Activated CD8-positive, alpha-beta T cell treated with anti-CD3 and anti-CD28 coated beads, Interleukin-2, amount 10 ng/mL, durations not matched to agents 7 days and 5 days (primary cell): ENCODE measurements at regions not wholly inside any gene's neighbourhood (a gene's known extent, or its start where the extent isn't known, plus 50 kb on each side); places are given as distances from the start of the nearest gene placed in this dataset.

ENCODE experiments used
- ATAC-seq: fragments of 150-1000 bp; cut with Tn5 transposase; one replicate; pipeline ENCODE4 v1.10.0; 2021; ENCODE audit warnings: moderate library complexity
- CTCF ChIA-PET: fragments of 350-600 bp; sonication (Branson Sonifier 250); formaldehyde crosslinking; loops from one replicate; lab custom pipeline; 2021; ENCODE audit warnings: antibody characterized with exemption; lab: Charles Lee
- POLR2A ChIA-PET: fragments of 350-600 bp; sonication (Branson Sonifier 250); formaldehyde crosslinking; loops from one replicate; lab custom pipeline; 2021; ENCODE audit warnings: antibody characterized with exemption; lab: Charles Lee
- DNase-seq: peaks from one replicate; pipeline ENCODE4 v3.0.0-alpha.2; 2020
- H3K27ac Mint-ChIP-seq: one replicate; pipeline ENCODE4 v1.8.0; 2021; ENCODE audit warnings: mild to moderate bottlenecking, mixed read lengths
- H3K27me3 Mint-ChIP-seq: one replicate; pipeline ENCODE4 v1.8.0; 2021; ENCODE audit warnings: low read depth, mixed read lengths
- H3K36me3 Mint-ChIP-seq: one replicate; pipeline ENCODE4 v1.8.0; 2021; ENCODE audit warnings: low read depth, mixed read lengths
- H3K4me1 Mint-ChIP-seq: one replicate; pipeline ENCODE4 v1.8.0; 2021; ENCODE audit warnings: low read depth, mixed read lengths
- H3K4me3 Mint-ChIP-seq: one replicate; pipeline ENCODE4 v1.8.0; 2021; ENCODE audit warnings: mild to moderate bottlenecking, mixed read lengths
- H3K9me3 Mint-ChIP-seq: one replicate; pipeline ENCODE4 v1.8.0; 2022; ENCODE audit warnings: mixed read lengths; ENCODE audit not compliant: insufficient read depth

DNA sequence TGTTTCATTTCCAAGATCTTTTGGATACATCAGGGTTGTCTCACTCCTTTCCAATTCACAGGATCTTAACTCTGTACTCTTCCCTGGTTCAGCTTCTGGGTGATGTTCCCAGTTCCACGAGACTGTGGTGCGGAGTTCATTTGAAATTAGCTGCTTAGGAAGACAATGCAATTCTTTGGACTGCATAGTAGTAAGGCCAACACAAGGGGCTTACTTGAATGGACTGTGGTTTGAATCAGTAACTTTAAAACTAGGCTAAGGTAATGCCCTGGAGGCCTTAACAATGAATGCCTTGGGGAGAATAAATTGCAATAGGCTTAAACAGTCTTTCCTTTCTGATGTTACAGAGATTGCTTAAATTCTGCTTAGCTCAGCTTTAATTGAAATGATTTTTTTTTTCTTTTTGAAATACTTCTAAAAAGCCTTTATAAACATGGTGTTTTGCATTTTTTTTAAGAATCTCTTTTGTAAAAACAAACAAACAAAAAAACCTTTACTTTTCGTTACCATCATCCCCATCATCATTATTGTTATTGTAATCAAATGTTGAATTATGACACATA is 133.8 kb upstream of the MEF2C start:
- Mint-ChIP-seq H3K4me3 (no peak overlapping the region), H3K4me1 (no peaks in the 10 kb centered on the region), H3K36me3 (no peaks in the 10 kb centered on the region), H3K27me3 (no peaks in the 10 kb centered on the region), H3K27ac (no peak overlapping the region), H3K9me3 (no peaks in the 10 kb centered on the region)
- CTCF ChIA-PET = interaction anchor here (0.6 kb wide), 1 partner anchor 27 kb away, joined by 4 read pairs; no protein-coding TSS in a partner anchor
- ATAC-seq (no peak), DNase-seq (no peak)
- POLR2A ChIA-PET = no interaction called here

DNA sequence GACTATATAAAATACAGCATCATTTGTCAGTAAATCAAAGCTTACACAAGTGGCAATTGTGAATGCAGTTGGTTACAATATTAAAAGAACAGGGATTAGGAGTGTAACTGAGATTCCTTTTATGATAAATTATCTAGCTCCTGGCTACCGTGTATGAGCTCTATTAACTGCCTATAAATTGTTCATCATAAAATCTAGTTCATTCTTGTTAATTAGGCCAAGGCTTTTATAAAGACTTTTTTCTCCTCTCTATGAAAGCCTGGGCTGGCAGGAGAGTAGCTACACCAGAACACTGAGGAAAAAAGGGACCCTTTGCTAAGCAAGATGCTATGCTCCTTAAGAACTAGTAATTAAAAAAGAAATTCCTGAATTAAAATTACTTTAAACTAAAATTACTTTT is 132.4 kb upstream of the MEF2C start:
- no peaks in the 10 kb centered on the region for H3K9me3 Mint-ChIP-seq
- no peak overlapping the region for H3K27ac Mint-ChIP-seq
- CTCF ChIA-PET = no interaction called here
- POLR2A ChIA-PET = no interaction called here
- H3K4me3 Mint-ChIP-seq = no peak overlapping the region
- no peaks in the 10 kb centered on the region for H3K36me3 Mint-ChIP-seq
- ATAC-seq = no peak
- H3K4me1 Mint-ChIP-seq = no peaks in the 10 kb centered on the region
- no peak for DNase-seq
- no peaks in the 10 kb centered on the region for H3K27me3 Mint-ChIP-seq

DNA sequence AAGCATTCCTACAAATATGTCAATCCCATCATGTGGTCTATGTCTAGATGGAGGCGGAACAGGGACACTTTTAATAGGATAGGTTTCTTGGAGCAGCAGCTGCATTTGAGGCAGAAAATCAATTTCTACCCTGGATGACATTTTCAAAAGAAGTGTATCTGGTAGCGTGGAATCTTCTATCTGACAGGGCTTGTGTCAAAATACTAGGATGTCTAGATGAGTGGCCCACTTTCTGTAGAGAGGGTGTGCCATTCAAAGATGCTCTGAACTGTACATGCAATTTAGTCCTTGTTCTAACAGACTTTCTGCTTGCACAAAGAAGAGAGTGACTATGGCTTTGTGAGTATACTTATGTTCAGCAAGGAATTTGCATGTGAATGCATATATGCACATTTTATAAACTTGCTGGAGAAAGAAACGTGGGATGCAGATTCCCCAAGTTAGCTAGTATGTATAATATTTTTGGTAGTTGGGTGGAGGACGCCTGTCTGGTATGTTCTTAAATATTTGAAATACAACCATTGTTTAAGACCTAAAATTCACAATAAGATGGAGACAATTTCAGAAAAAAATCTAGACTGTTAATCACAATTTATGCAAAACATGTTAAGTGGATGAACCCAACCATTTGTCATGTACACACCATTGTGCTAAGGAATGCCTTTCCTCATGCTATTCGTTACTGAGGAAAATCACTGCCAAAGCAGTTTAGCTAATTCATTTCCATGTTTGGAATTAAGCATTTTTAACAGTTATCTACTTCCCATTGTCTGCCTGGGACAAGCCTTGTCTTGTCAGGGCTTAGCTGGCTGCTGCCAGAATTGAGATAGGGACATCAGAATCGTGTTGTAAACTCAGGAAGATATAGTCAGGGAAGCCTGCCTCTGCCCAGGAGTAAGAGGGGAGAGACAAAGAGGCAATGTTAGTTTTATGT is 129.1 kb upstream of the MEF2C start:
- no peak for DNase-seq
- no peak for ATAC-seq
- Mint-ChIP-seq H3K4me3 (no peak overlapping the region), H3K4me1 (no peaks in the 10 kb centered on the region), H3K9me3 (no peaks in the 10 kb centered on the region), H3K27ac (no peak overlapping the region), H3K36me3 (no peaks in the 10 kb centered on the region), H3K27me3 (no peaks in the 10 kb centered on the region)
- ChIA-PET POLR2A (interaction anchor here (0.7 kb wide), 1 partner anchor 1279 kb away, joined by 3 read pairs; no protein-coding TSS in a partner anchor), CTCF (no interaction called here)

DNA sequence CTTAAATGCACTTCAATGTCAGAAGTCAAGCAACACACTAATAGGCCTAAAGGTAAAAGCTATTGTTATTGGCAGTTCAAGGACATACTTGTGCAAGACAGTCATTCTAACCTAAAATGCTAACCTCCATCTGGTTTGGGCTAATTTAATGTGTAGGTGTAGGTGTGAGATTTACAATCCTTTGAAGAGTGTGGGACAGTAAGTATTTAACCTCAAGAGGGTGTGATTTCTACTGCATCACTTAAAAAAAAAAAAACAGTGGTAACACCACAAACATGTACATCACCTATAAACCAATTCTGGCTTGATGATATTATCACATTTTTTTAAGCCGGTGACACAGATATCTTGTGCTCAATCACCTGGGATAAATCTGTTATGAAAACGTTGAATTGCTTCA is 127.5 kb upstream of the MEF2C start:
- Mint-ChIP-seq H3K4me3 (no peak overlapping the region), H3K4me1 (no peaks in the 10 kb centered on the region), H3K9me3 (no peaks in the 10 kb centered on the region), H3K27me3 (no peaks in the 10 kb centered on the region), H3K27ac (no peak overlapping the region), H3K36me3 (no peaks in the 10 kb centered on the region)
- DNase-seq = no peak
- CTCF ChIA-PET = no interaction called here
- no peak for ATAC-seq
- POLR2A ChIA-PET = no interaction called here

DNA sequence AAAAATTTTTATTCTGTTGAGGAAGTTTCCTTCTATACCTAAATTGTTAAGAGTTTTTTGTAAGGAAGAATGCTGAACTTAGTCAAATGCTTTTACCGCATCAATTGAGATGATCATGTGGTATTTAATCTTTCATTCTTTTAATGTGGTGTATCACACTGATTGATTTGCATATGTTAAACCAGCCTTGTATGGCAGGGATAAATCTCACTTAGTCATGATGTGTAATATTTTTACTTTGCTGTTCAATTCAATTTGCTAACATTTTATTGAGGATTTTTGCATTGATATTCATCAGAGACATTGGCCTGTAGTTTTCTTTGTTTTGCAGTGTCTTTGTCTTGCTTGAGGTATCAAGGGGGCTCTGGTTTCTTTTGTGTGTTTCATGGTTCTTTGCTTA is 125.3 kb upstream of the MEF2C start:
- Mint-ChIP-seq H3K27me3 (no peaks in the 10 kb centered on the region), H3K9me3 (no peaks in the 10 kb centered on the region), H3K36me3 (no peaks in the 10 kb centered on the region), H3K4me1 (no peaks in the 10 kb centered on the region), H3K4me3 (no peak overlapping the region), H3K27ac (no peak overlapping the region)
- ChIA-PET CTCF (no interaction called here), POLR2A (no interaction called here)
- DNase-seq (no peak), ATAC-seq (no peak)

DNA sequence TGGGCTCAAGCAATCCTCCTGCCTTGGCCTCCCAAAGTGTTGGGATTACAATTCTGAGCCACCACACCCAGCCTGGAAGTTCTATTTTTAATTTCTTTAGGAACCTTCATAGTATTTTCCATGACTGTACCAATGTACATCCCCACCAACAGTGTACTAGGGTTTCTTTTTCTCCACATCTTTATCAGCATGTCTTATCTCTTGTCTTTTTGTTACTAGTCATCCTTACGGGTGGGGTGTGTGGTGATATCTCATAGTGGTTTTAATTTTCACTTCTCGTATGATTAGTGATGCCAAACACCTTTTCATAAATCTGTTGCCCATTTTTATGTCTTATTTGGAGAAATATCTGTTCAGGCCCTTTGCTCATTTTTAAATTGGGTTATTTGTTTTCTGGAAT is 123.0 kb upstream of the MEF2C start:
- Mint-ChIP-seq H3K27ac (no peak overlapping the region), H3K4me1 (no peaks in the 10 kb centered on the region), H3K4me3 (no peak overlapping the region), H3K36me3 (no peaks in the 10 kb centered on the region), H3K9me3 (no peaks in the 10 kb centered on the region), H3K27me3 (no peaks in the 10 kb centered on the region)
- ChIA-PET POLR2A (interaction anchor here (0.7 kb wide), 1 partner anchor 1741 kb away, joined by 3 read pairs; no protein-coding TSS in a partner anchor), CTCF (no interaction called here)
- ATAC-seq = no peak
- DNase-seq = no peak

DNA sequence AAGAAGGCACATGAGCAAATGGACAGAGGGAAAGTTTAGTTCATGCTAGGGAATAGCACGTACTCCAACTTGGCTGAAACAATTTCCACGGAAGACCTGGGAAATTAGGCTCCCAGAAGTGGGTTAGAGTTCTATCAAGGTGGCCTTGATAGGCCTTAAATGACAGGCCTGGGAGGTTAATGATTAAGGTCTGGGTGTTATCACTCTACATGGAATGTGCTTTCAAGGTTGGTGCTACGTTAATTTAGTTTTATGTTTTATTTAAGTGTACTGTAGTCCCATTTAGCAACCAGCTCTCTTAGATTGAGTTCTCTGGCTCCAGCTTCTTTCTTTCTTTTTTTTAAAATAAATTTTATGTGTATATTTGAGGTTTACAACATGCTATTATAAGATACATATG is 121.4 kb upstream of the MEF2C start:
- Mint-ChIP-seq H3K9me3 (no peaks in the 10 kb centered on the region), H3K36me3 (no peaks in the 10 kb centered on the region), H3K4me3 (no peak overlapping the region), H3K27ac (no peak overlapping the region), H3K4me1 (no peaks in the 10 kb centered on the region), H3K27me3 (no peaks in the 10 kb centered on the region)
- ChIA-PET CTCF (no interaction called here), POLR2A (no interaction called here)
- ATAC-seq = no peak
- no peak for DNase-seq

DNA sequence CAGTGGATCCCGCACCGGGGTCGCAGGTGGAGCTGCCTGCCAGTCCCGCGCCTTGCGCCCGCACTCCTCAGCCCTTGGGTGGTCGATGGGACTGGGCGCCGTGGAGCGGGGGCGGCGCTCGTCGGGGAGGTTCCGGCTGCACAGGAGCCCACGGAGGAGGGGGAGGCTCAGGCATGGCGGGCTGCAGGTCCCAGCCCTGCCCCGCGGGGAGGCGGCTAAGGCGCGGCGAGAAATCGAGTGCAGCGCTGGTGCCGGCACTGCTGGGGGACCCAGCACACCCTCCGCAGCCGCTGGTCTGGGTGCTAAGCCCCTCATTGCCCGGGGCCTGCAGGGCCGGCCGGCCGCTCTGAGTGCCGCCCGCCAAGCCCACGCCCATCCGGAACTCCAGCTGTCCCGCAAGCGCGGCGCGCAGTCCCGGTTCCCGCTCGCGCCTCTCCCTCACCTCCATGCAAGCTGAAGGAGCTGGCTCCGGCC is 120.6 kb upstream of the MEF2C start:
- no peak overlapping the region for H3K27ac Mint-ChIP-seq
- H3K4me1 Mint-ChIP-seq = no peaks in the 10 kb centered on the region
- POLR2A ChIA-PET = no interaction called here
- H3K9me3 Mint-ChIP-seq = no peaks in the 10 kb centered on the region
- H3K4me3 Mint-ChIP-seq = no peak overlapping the region
- DNase-seq (no peak), ATAC-seq (no peak)
- H3K36me3 Mint-ChIP-seq = no peaks in the 10 kb centered on the region
- H3K27me3 Mint-ChIP-seq = no peaks in the 10 kb centered on the region
- CTCF ChIA-PET = no interaction called here

DNA sequence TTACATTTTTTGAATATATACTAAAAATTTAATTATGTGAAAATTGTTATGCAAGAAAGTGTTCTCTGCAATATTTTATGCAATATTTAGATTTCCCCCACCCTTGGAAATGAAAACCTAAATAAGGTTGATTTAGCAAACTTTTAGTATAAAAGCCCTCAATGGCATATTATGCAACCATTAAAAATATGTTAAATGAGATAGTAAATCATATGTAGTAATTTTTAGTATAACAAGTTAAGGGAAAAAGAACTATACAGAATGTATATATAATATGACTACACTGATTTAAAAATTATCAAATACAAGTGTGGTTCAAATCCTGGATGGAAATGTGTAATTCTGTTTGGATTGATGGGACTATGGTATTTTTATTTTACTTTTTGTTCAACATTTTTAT is 116.9 kb upstream of the MEF2C start:
- ATAC-seq = no peak
- Mint-ChIP-seq H3K4me1 (no peaks in the 10 kb centered on the region), H3K9me3 (no peaks in the 10 kb centered on the region), H3K4me3 (no peak overlapping the region), H3K36me3 (no peaks in the 10 kb centered on the region), H3K27me3 (no peaks in the 10 kb centered on the region), H3K27ac (no peak overlapping the region)
- DNase-seq = no peak
- ChIA-PET POLR2A (no interaction called here), CTCF (no interaction called here)

DNA sequence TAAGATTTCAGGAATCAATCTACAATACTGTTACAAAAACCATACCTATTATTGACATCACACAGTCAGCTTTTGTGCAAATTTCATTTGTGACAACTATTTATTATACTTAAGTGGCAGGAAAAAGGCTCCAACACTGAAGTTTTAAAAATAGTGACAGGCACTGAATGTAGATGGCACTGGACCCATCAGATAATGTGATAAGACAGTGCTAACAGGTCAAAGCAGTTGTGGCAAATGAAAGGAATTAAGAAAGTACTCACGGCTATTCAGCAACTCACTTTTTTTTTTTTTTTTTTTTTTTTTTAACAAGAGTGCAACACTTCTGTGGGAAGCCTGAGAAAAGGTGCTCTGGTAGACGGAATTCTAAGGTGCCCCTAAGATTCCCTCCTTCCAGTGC is 115.0 kb upstream of the MEF2C start:
- Mint-ChIP-seq H3K36me3 (no peaks in the 10 kb centered on the region), H3K4me3 (no peak overlapping the region), H3K27me3 (no peaks in the 10 kb centered on the region), H3K9me3 (no peaks in the 10 kb centered on the region), H3K4me1 (no peaks in the 10 kb centered on the region), H3K27ac (no peak overlapping the region)
- ATAC-seq = no peak
- CTCF ChIA-PET = no interaction called here
- DNase-seq = no peak
- POLR2A ChIA-PET = no interaction called here

DNA sequence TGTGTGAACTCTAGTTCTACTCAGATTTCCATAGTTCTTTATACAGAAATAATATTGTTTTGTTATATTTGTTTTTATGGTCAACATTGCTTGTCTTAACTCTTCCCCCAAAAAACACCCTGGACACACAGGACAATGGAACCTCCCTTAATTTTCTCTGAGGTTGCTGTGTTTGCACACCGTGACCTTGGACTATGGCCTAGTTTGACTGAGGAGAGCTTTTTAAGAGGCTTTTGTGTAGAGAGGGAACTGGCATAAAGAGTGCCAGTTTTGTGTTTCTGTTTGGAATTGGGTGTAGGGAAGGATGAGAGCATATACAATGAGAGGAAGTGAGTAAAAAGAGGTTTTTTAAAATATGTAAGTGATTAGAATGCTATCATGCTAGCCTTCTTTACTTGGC is 101.1 kb upstream of the MEF2C start:
- ChIA-PET POLR2A (no interaction called here), CTCF (no interaction called here)
- DNase-seq (no peak), ATAC-seq (no peak)
- no peak overlapping the region for H3K4me3 Mint-ChIP-seq
- H3K9me3 Mint-ChIP-seq = no peaks in the 10 kb centered on the region
- no peak overlapping the region for H3K27ac Mint-ChIP-seq
- no peaks in the 10 kb centered on the region for H3K36me3 Mint-ChIP-seq
- peaks cover 3% of the 10 kb centered on the region for H3K4me1 Mint-ChIP-seq
- no peaks in the 10 kb centered on the region for H3K27me3 Mint-ChIP-seq

DNA sequence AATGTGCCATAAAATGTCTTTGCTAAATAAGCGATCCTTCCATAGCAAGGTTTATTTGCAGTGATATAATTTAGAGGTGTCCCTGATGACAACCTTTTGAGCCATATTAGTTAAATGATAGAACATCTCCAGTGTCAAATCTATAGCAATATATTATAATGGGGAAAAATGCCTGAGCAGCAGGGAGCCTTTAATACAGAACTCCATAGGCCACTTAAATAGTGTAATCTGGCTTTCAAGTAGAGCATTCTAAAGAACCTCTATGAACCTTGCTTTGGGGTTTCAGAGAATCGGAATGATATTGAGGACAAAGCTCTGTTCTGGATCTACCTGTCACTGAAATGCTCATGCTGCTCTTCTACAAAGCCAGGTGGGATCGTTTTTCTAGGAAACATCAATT is 96.7 kb upstream of the MEF2C start:
- no peak overlapping the region for H3K27ac Mint-ChIP-seq
- no peaks in the 10 kb centered on the region for H3K36me3 Mint-ChIP-seq
- peaks cover 3% of the 10 kb centered on the region for H3K4me1 Mint-ChIP-seq
- ChIA-PET POLR2A (no interaction called here), CTCF (interaction anchor here (1.5 kb wide), 1 partner anchor 250 kb away, joined by 4 read pairs; no protein-coding TSS in a partner anchor)
- no peaks in the 10 kb centered on the region for H3K9me3 Mint-ChIP-seq
- no peaks in the 10 kb centered on the region for H3K27me3 Mint-ChIP-seq
- no peak for DNase-seq
- H3K4me3 Mint-ChIP-seq = no peak overlapping the region
- ATAC-seq = no peak
